HepG2 (cell line): ENCODE measurements at regions not wholly inside any gene's neighbourhood (a gene's known extent, or its start where the extent isn't known, plus 50 kb on each side); places are given as distances from the start of the nearest gene placed in this dataset.

Experiments
- ATAC-seq: fragments of 200-7000 bp; cut with Tn5 transposase; 3 replicates; pipeline ENCODE4 v1.9.1; 2020; ENCODE audit warnings: mild to moderate bottlenecking, moderate library complexity
- BruUV-seq: library from RNA; stranded (reverse); fragments of 400-500 nt; replicated peaks from 2 replicates; lab custom pipeline; 2021; lab: Mats Ljungman, UMichigan
- CTCF ChIA-PET: fragments of 300-600 bp; formaldehyde crosslinking; extraction: SDS; loops from one replicate; lab custom pipeline; 2021; ENCODE audit warnings: low total read pairs, inconsistent platforms, low intra/inter-chr PET ratio; lab: Yijun Ruan, JAX
- POLR2A ChIA-PET: fragments of 350-600 bp; sonication (Branson Sonifier 250); formaldehyde crosslinking; loops from one replicate; lab custom pipeline; 2020; ENCODE audit warnings: antibody characterized with exemption, inconsistent platforms; lab: Yijun Ruan, JAX
- DNase-seq: peaks from one replicate; pipeline ENCODE4 v3.0.0-alpha.2; 2015; ENCODE audit warnings: low spot score
- FAIRE-seq: peaks from 3 replicates; lab custom pipeline; 2011; peaks lifted over from hg19 to GRCh38; lab: Jason Lieb, UNC
- H2AFZ ChIP-seq: one replicate; pipeline ENCODE4 v1.6.1; 2011; ENCODE audit warnings: low read length, inconsistent platforms
- H3K27ac ChIP-seq: fragments of 300-600 bp; 3 replicates; pipeline ENCODE4 v1.8.0; 2011; ENCODE audit warnings: mixed run types, mild to moderate bottlenecking, mixed read lengths, low read length, inconsistent platforms; ENCODE audit not compliant: insufficient read depth; ENCODE audit errors: extremely low read length
- H3K27me3 ChIP-seq, 2 experiments: fragments of 200-600 bp in 1 of 2; 2 replicates in 1 of 2; 3 replicates in 1 of 2; pipeline versions ENCODE4 v1.6.0 to v1.8.0; 2011; ENCODE audit warnings: low read length in 2 of 2, mild to moderate bottlenecking in 2 of 2, moderate library complexity in 2 of 2, inconsistent platforms in 1 of 2; ENCODE audit not compliant: insufficient read depth in 2 of 2, control insufficient read depth in 1 of 2
- H3K36me3 ChIP-seq, 2 experiments: fragments of 200-600 bp in 1 of 2; replicated peaks in 1 of 2; 2 replicates in 1 of 2; 3 replicates in 1 of 2; pipeline versions ENCODE4 v1.5.1 to v1.8.0; 2011; ENCODE audit warnings: low read length in 2 of 2, inconsistent platforms in 1 of 2; ENCODE audit not compliant: insufficient read depth in 2 of 2, control insufficient read depth in 1 of 2
- H3K4me1 ChIP-seq: 2 replicates; pipeline ENCODE4 v1.5.1; 2012; ENCODE audit warnings: low read length, inconsistent platforms; ENCODE audit not compliant: insufficient read depth
- H3K4me2 ChIP-seq: 2 replicates; pipeline ENCODE4 v1.6.0; 2011; ENCODE audit warnings: low read depth, low read length, inconsistent platforms
- H3K4me3 ChIP-seq, 3 experiments: fragments of 200-600 bp in 1 of 3; sonication (generic), shearing (Covaris generic) in 1 of 3; replicated peaks in 1 of 3; 2 replicates each; pipeline ENCODE4 v1.5.1; 2011 to 2016; ENCODE audit warnings: low read length in 3 of 3, inconsistent platforms in 2 of 3, low read depth in 2 of 3, mild to moderate bottlenecking in 2 of 3, control low read depth in 1 of 3, mixed read lengths in 1 of 3; ENCODE audit not compliant: insufficient read depth in 1 of 3
- H3K79me2 ChIP-seq: one replicate; pipeline ENCODE4 v1.6.1; 2011; ENCODE audit warnings: low read length, inconsistent platforms; ENCODE audit not compliant: insufficient read depth
- H3K9ac ChIP-seq: 2 replicates; pipeline ENCODE4 v1.6.0; 2011; ENCODE audit warnings: mild to moderate bottlenecking, low read depth, low read length, inconsistent platforms; ENCODE audit not compliant: insufficient read depth
- H3K9me3 ChIP-seq: 2 replicates; pipeline ENCODE4 v1.5.1; 2012; ENCODE audit warnings: mild to moderate bottlenecking, low read length
- H4K20me1 ChIP-seq: 2 replicates; pipeline ENCODE4 v1.6.0; 2011; ENCODE audit warnings: inconsistent platforms, mild to moderate bottlenecking, low read length, moderate library complexity; ENCODE audit not compliant: insufficient read depth
- ATF7-NPFF ChIP-seq: sonication (generic); formaldehyde crosslinking; IDR thresholded peaks from 2 replicates; pipeline ENCODE4 v1.8.1; 2023; ENCODE audit warnings: mild to moderate bottlenecking, low read depth, missing genetic modification reagents, moderate library complexity
- JDP2 ChIP-seq: sonication (generic); formaldehyde crosslinking; IDR thresholded peaks from 2 replicates; pipeline ENCODE4 v1.8.1; 2022; ENCODE audit warnings: missing genetic modification reagents, borderline replicate concordance
- MTF1 ChIP-seq: sonication (generic); formaldehyde crosslinking; IDR thresholded peaks from 2 replicates; pipeline ENCODE4 v1.5.0; 2020; ENCODE audit warnings: missing genetic modification reagents
- NR2F2 ChIP-seq: IDR thresholded peaks from 2 replicates; pipeline ENCODE4 v1.6.1; 2012; ENCODE audit warnings: low read depth, inconsistent platforms, borderline replicate concordance
- PHB2 ChIP-seq: fragments of 450-650 bp; IDR thresholded peaks from 2 replicates; pipeline ENCODE4 v1.6.1; 2018; ENCODE audit not compliant: partially characterized antibody
- RNF2 ChIP-seq: fragments of 450-650 bp; conservative IDR thresholded peaks from 2 replicates; pipeline ENCODE4 v1.6.1; 2016; ENCODE audit warnings: low read depth
- ZKSCAN8 ChIP-seq: IDR thresholded peaks from 2 replicates; pipeline ENCODE4 v1.6.1; 2016; ENCODE audit warnings: borderline replicate concordance, missing genetic modification reagents, missing compliant biosample characterization
- ZNF572 ChIP-seq: sonication (generic); formaldehyde crosslinking; IDR thresholded peaks from 2 replicates; pipeline ENCODE4 v1.5.1; 2020; ENCODE audit warnings: mild to moderate bottlenecking, missing genetic modification reagents
- WGBS: methylation state at CpG from one replicate; pipeline ENCODE4 v1.1.6; 2017; ENCODE audit warnings: low lambda C conversion rate; 5-methylcytosine and 5-hydroxymethylcytosine counted together
- in situ Hi-C: cut with HindIII; loops from 2 replicates; pipeline ENCODE4 v1.10.0; 2017; ENCODE audit warnings: low pct_unique_long_range_greater_than_20kb; ENCODE audit not compliant: extremely low pct_ligation_motif_present
- intact Hi-C: fragments of 100-400 bp; cut with micrococcal nuclease; formaldehyde crosslinking; loops from one replicate; pipeline ENCODE4 v1.10.0; 2022; ENCODE audit not compliant: unreplicated experiment
- TF ChIP-seq, protein P1 (sequence below): sonication (generic); formaldehyde crosslinking; IDR thresholded peaks from 2 replicates; pipeline ENCODE4 v1.4.0; 2020; ENCODE audit warnings: mild to moderate bottlenecking, missing genetic modification reagents, borderline replicate concordance
- TF ChIP-seq, protein P2 (sequence below): sonication (generic); formaldehyde crosslinking; IDR thresholded peaks from 2 replicates; pipeline ENCODE4; 2020; ENCODE audit warnings: missing genetic modification reagents, mild to moderate bottlenecking, borderline replicate concordance
- TF ChIP-seq, protein P3 (sequence below): sonication (generic); formaldehyde crosslinking; IDR thresholded peaks from 2 replicates; pipeline ENCODE4 v1.4.0; 2020; ENCODE audit warnings: mild to moderate bottlenecking, missing genetic modification reagents

DNA sequence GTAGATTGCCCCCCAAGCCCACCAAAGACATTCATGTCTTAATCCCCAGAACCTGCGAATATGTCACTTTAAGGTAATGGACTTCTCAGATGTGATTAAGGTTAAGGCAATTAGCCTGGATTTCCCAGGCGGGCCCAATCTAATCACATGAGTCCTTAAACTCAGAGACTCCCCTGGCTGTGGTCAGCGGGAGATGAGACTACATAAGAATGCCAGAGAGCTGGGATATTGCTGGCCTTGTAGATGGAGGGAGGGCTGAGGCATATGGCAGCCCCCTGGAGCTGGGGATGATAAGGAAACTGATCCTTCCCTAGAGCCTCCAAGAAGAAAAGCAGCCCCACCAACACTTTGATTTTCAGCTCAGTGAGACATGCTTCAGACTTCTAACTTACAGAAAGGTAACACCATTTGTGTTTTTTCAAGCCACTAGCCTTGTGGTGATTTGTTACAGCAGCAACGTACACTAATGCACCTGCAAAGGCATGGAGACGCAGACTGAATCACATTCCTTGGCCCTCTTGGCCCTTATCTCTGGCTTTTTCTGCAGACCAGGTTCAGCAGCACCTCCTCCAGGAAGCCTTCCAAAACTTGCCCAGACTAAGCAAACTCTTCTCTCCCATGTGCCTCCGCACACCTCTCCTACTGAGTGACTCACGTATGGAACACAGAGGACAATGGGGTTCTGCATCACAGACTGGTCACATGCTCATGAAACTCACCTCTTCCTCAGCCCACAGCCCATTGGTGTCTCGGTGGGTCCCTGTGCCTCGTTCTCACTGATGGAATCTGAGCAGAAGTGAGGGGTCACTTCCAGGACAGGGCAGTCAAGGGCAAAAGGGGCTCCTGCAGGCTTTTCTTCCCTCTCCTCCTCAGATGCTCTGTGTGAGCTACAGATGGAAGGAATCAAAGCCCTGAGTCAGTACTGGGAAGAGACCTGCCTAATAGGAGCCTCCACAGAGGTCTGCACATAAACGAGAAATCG, 86.3 kb upstream of the HMGXB4 start:
- CTCF ChIA-PET = no interaction called here
- Histone ChIP-seq H3K27me3 (no peaks in the 10 kb centered on the region), H3K4me3 (no peak overlapping the region), H3K9me3 (no peaks in the 10 kb centered on the region), H4K20me1 (no peaks in the 10 kb centered on the region), H3K79me2 (no peaks in the 10 kb centered on the region), H3K36me3 (no peaks in the 10 kb centered on the region), H2AFZ (no peak overlapping the region), H3K9ac (no peak overlapping the region), H3K4me1 (no peaks in the 10 kb centered on the region)
- in situ Hi-C loops = no loop called here
- POLR2A ChIA-PET = no interaction called here
- 80% methylated on average over 11 of the region's 11 CpGs for WGBS
- DNase-seq = no peak
- no peak for TF ChIP-seq MTF1 (CRISPR knock-in tag)
- no peak for TF ChIP-seq PHB2
- TF ChIP-seq ZKSCAN8 (CRISPR knock-in tag) = no peak
- no peak for TF ChIP-seq ATF7-NPFF (CRISPR knock-in tag)
- TF ChIP-seq RNF2 = no peak
- TF ChIP-seq, protein P1, sequence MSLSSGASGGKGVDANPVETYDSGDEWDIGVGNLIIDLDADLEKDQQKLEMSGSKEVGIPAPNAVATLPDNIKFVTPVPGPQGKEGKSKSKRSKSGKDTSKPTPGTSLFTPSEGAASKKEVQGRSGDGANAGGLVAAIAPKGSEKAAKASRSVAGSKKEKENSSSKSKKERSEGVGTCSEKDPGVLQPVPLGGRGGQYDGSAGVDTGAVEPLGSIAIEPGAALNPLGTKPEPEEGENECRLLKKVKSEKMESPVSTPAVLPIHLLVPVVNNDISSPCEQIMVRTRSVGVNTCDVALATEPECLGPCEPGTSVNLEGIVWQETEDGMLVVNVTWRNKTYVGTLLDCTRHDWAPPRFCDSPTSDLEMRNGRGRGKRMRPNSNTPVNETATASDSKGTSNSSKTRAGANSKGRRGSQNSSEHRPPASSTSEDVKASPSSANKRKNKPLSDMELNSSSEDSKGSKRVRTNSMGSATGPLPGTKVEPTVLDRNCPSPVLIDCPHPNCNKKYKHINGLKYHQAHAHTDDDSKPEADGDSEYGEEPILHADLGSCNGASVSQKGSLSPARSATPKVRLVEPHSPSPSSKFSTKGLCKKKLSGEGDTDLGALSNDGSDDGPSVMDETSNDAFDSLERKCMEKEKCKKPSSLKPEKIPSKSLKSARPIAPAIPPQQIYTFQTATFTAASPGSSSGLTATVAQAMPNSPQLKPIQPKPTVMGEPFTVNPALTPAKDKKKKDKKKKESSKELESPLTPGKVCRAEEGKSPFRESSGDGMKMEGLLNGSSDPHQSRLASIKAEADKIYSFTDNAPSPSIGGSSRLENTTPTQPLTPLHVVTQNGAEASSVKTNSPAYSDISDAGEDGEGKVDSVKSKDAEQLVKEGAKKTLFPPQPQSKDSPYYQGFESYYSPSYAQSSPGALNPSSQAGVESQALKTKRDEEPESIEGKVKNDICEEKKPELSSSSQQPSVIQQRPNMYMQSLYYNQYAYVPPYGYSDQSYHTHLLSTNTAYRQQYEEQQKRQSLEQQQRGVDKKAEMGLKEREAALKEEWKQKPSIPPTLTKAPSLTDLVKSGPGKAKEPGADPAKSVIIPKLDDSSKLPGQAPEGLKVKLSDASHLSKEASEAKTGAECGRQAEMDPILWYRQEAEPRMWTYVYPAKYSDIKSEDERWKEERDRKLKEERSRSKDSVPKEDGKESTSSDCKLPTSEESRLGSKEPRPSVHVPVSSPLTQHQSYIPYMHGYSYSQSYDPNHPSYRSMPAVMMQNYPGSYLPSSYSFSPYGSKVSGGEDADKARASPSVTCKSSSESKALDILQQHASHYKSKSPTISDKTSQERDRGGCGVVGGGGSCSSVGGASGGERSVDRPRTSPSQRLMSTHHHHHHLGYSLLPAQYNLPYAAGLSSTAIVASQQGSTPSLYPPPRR (CRISPR knock-in tag) = no peak
- TF ChIP-seq JDP2 (CRISPR knock-in tag) = no peak
- TF ChIP-seq, protein P2, sequence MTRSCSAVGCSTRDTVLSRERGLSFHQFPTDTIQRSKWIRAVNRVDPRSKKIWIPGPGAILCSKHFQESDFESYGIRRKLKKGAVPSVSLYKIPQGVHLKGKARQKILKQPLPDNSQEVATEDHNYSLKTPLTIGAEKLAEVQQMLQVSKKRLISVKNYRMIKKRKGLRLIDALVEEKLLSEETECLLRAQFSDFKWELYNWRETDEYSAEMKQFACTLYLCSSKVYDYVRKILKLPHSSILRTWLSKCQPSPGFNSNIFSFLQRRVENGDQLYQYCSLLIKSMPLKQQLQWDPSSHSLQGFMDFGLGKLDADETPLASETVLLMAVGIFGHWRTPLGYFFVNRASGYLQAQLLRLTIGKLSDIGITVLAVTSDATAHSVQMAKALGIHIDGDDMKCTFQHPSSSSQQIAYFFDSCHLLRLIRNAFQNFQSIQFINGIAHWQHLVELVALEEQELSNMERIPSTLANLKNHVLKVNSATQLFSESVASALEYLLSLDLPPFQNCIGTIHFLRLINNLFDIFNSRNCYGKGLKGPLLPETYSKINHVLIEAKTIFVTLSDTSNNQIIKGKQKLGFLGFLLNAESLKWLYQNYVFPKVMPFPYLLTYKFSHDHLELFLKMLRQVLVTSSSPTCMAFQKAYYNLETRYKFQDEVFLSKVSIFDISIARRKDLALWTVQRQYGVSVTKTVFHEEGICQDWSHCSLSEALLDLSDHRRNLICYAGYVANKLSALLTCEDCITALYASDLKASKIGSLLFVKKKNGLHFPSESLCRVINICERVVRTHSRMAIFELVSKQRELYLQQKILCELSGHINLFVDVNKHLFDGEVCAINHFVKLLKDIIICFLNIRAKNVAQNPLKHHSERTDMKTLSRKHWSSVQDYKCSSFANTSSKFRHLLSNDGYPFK (CRISPR knock-in tag) = no peak
- TF ChIP-seq, protein P3, sequence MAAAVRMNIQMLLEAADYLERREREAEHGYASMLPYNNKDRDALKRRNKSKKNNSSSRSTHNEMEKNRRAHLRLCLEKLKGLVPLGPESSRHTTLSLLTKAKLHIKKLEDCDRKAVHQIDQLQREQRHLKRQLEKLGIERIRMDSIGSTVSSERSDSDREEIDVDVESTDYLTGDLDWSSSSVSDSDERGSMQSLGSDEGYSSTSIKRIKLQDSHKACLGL (CRISPR knock-in tag) = no peak
- no peak for TF ChIP-seq NR2F2
- no peak for TF ChIP-seq ZNF572 (CRISPR knock-in tag)
- TF ChIP-seq, all 625 proteins: peak for 0
- BruUV-seq = no TSS peak
- Histone ChIP-seq H3K4me2 (no peak overlapping the region), H3K27ac (no peak overlapping the region)
- intact Hi-C loops = no loop called here
- ATAC-seq (no peak), FAIRE-seq (no peak)
